Liver (tissue), 8 donors: ENCODE measurements at regions not wholly inside any gene's neighbourhood (a gene's known extent, or its start where the extent isn't known, plus 50 kb on each side); places are given as distances from the start of the nearest gene placed in this dataset.

Experiments used
- DNase-seq: peaks from one replicate; pipeline ENCODE4 v3.0.0-alpha.2; 2017; ENCODE audit warnings: low spot score
- H3K27ac ChIP-seq, 2 donors: one replicate each; pipeline ENCODE4 v1.7.0; 2013; ENCODE audit warnings: inconsistent platforms in 2 of 2, low read length in 2 of 2, control low read depth in 1 of 2, low read depth in 1 of 2, mild to moderate bottlenecking in 1 of 2
- H3K27me3 ChIP-seq, 4 donors: one replicate each; pipeline versions ENCODE4 v1.6.1 to v1.7.0; 2013; ENCODE audit warnings: low read length in 3 of 4, inconsistent platforms in 1 of 4, mild to moderate bottlenecking in 1 of 4, moderate library complexity in 1 of 4; ENCODE audit not compliant: control insufficient read depth in 4 of 4, insufficient read depth in 4 of 4
- H3K36me3 ChIP-seq, 4 donors: one replicate each; pipeline versions ENCODE4 v1.6.1 to v1.7.0; 2013; ENCODE audit warnings: low read length in 3 of 4, mild to moderate bottlenecking in 3 of 4, low read depth in 1 of 4, moderate library complexity in 1 of 4; ENCODE audit not compliant: control insufficient read depth in 4 of 4, insufficient read depth in 3 of 4
- H3K4me1 ChIP-seq, 4 donors: one replicate each; pipeline versions ENCODE4 v1.6.1 to v1.7.0; 2013; ENCODE audit warnings: low read length in 3 of 4, mild to moderate bottlenecking in 3 of 4, moderate library complexity in 1 of 4; ENCODE audit not compliant: control insufficient read depth in 4 of 4, insufficient read depth in 4 of 4
- H3K4me3 ChIP-seq, 3 donors: one replicate each; pipeline versions ENCODE4 v1.6.1 to v1.7.0; 2013; ENCODE audit warnings: low read length in 3 of 3, control low read depth in 1 of 3, low read depth in 1 of 3, mild to moderate bottlenecking in 1 of 3
- H3K9ac ChIP-seq, 2 donors: one replicate each; pipeline ENCODE4 v1.7.0; 2013; ENCODE audit warnings: low read length in 2 of 2, mild to moderate bottlenecking in 2 of 2, moderate library complexity in 2 of 2, control low read depth in 1 of 2, low read depth in 1 of 2
- H3K9me3 ChIP-seq, 4 donors: one replicate each; pipeline versions ENCODE4 v1.6.1 to v1.7.0; 2013; ENCODE audit warnings: low read length in 3 of 4; ENCODE audit not compliant: control insufficient read depth in 4 of 4
- EGR1 ChIP-seq, 2 donors: IDR thresholded peaks; 2 replicates each; pipeline ENCODE4 v1.6.1; 2016 to 2018; ENCODE audit warnings: antibody characterized with exemption in 2 of 2, low read depth in 2 of 2
- FOXA1 ChIP-seq: IDR thresholded peaks from 2 replicates; pipeline ENCODE4 v1.6.1; 2016; ENCODE audit warnings: antibody characterized with exemption
- FOXA2 ChIP-seq: IDR thresholded peaks from 2 replicates; pipeline ENCODE4 v1.6.1; 2016; ENCODE audit warnings: antibody characterized with exemption
- GABPA ChIP-seq, 2 donors: IDR thresholded peaks in 1 of 2; conservative IDR thresholded peaks in 1 of 2; 2 replicates each; pipeline ENCODE4 v1.6.1; 2016; ENCODE audit warnings: antibody characterized with exemption in 2 of 2, mild to moderate bottlenecking in 1 of 2, moderate library complexity in 1 of 2
- HNF4A ChIP-seq, 2 donors: conservative IDR thresholded peaks; 2 replicates each; pipeline ENCODE4 v1.6.1; 2016; ENCODE audit warnings: antibody characterized with exemption in 2 of 2, mild to moderate bottlenecking in 2 of 2
- HNF4G ChIP-seq: IDR thresholded peaks from 2 replicates; pipeline ENCODE4 v1.6.1; 2016; ENCODE audit warnings: antibody characterized with exemption
- JUND ChIP-seq, 2 donors: IDR thresholded peaks; 2 replicates each; pipeline ENCODE4 v1.6.1; 2016; ENCODE audit warnings: antibody characterized with exemption in 2 of 2
- NR2F2 ChIP-seq: IDR thresholded peaks from 2 replicates; pipeline ENCODE4 v1.6.1; 2016; ENCODE audit warnings: antibody characterized with exemption
- RAD21 ChIP-seq, 2 donors: IDR thresholded peaks; 2 replicates each; pipeline ENCODE4 v1.6.1; 2016; ENCODE audit warnings: antibody characterized with exemption in 2 of 2, mild to moderate bottlenecking in 2 of 2
- RXRA ChIP-seq, 2 donors: IDR thresholded peaks; 2 replicates each; pipeline ENCODE4 v1.6.1; 2017 to 2018; ENCODE audit warnings: antibody characterized with exemption in 2 of 2, mild to moderate bottlenecking in 1 of 2
- SP1 ChIP-seq: IDR thresholded peaks from 2 replicates; pipeline ENCODE4 v1.6.1; 2018; ENCODE audit warnings: antibody characterized with exemption, mild to moderate bottlenecking
- TAF1 ChIP-seq: conservative IDR thresholded peaks from 2 replicates; pipeline ENCODE4 v1.6.1; 2016; ENCODE audit warnings: antibody characterized with exemption, mild to moderate bottlenecking
- YY1 ChIP-seq: IDR thresholded peaks from 2 replicates; pipeline ENCODE4 v1.6.1; 2016; ENCODE audit warnings: antibody characterized with exemption, mild to moderate bottlenecking
- WGBS: extraction: QIAGEN DNeasy Blood & Tissue Kit; methylation state at CpG from one replicate; pipeline ENCODE4 v1.1.7; 2013; 5-methylcytosine and 5-hydroxymethylcytosine counted together
- TF ChIP-seq, protein P1 (sequence below): IDR thresholded peaks from 2 replicates; pipeline ENCODE4 v1.6.1; 2016; ENCODE audit warnings: antibody characterized with exemption, mild to moderate bottlenecking
- TF ChIP-seq, protein P2 (sequence below): fragments of 150-350 bp; IDR thresholded peaks from 2 replicates; pipeline ENCODE4 v1.5.1; 2017; ENCODE audit warnings: improper control_type of control experiment, low read depth, low read length; ENCODE audit not compliant: missing input control
- TF ChIP-seq, protein P3 (sequence below): IDR thresholded peaks from 2 replicates; pipeline ENCODE4 v1.6.1; 2016; ENCODE audit warnings: antibody characterized with exemption
- TF ChIP-seq, protein P4 (sequence below): IDR thresholded peaks from 2 replicates; pipeline ENCODE4 v1.6.1; 2016; ENCODE audit warnings: antibody characterized with exemption
- TF ChIP-seq, protein P5 (sequence below): IDR thresholded peaks from 2 replicates; pipeline ENCODE4 v1.6.1; 2016; ENCODE audit warnings: antibody characterized with exemption
- donor health status: healthy.
- donor health status: healthy.
- donor health status: healthy.
- donor health status: healthy.
- donor health status: healthy.

DNA sequence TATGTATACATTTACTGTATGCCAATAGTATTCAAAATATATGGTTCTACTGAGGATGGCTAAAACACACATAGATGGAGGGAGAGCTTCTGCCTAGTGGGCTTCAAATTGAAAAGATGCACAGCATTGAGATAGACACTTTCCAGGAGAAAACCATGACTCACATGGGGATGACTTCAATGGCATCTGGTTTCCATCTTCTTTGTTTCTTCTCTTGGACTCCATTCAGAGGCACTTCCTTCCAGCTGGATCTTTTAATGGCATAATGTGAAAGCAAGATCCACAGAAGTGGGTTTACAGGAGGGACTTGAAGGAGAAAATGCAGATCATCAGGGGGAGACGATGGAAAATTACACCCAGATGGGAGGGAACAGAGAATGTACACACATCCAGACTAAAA is 84.9 kb downstream of the ZNF365 start (continued):
- TF ChIP-seq, protein P1, sequence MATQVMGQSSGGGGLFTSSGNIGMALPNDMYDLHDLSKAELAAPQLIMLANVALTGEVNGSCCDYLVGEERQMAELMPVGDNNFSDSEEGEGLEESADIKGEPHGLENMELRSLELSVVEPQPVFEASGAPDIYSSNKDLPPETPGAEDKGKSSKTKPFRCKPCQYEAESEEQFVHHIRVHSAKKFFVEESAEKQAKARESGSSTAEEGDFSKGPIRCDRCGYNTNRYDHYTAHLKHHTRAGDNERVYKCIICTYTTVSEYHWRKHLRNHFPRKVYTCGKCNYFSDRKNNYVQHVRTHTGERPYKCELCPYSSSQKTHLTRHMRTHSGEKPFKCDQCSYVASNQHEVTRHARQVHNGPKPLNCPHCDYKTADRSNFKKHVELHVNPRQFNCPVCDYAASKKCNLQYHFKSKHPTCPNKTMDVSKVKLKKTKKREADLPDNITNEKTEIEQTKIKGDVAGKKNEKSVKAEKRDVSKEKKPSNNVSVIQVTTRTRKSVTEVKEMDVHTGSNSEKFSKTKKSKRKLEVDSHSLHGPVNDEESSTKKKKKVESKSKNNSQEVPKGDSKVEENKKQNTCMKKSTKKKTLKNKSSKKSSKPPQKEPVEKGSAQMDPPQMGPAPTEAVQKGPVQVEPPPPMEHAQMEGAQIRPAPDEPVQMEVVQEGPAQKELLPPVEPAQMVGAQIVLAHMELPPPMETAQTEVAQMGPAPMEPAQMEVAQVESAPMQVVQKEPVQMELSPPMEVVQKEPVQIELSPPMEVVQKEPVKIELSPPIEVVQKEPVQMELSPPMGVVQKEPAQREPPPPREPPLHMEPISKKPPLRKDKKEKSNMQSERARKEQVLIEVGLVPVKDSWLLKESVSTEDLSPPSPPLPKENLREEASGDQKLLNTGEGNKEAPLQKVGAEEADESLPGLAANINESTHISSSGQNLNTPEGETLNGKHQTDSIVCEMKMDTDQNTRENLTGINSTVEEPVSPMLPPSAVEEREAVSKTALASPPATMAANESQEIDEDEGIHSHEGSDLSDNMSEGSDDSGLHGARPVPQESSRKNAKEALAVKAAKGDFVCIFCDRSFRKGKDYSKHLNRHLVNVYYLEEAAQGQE, result no peak
- TF ChIP-seq FOXA1 (no peak), HNF4G (no peak)

DNA sequence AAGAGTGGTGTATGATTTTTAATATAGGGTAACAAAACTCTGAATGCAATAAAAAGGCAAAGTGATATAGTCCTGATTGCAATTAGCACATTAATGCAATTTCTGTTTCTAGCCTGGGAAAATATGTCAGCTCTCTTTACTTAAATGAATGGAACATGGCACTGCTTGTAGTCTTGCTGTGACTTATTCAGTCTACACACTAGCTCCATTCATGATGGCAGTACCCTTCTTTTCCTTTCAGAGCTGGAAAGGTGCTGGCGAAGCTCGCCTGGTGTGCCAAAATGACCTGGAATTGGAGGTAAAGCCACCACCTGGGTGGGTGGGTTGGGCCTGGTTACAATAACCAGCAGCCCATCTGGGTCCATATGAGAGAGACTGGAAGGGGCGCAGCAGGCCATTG is 85.3 kb downstream of the ZNF365 start:
- TF ChIP-seq FOXA2 (no peak), TAF1 (no peak), HNF4G (no peak), RAD21 (IDR thresholded peaks at IDR 0.05) (no peak), GABPA (IDR thresholded peaks at IDR 0.05 in 1 of 2, conservative IDR thresholded peaks at IDR 0.05 in 1 of 2) (no peak), HNF4A (conservative IDR thresholded peaks at IDR 0.05) (no peak), FOXA1 (no peak), EGR1 (IDR thresholded peaks at IDR 0.05; ENCODE audit: low read depth in 2 of 2) (no peak), RXRA (IDR thresholded peaks at IDR 0.05) (no peak), NR2F2 (no peak), JUND (IDR thresholded peaks at IDR 0.05) (no peak), SP1 (no peak), YY1 (no peak)
- TF ChIP-seq, protein P2, sequence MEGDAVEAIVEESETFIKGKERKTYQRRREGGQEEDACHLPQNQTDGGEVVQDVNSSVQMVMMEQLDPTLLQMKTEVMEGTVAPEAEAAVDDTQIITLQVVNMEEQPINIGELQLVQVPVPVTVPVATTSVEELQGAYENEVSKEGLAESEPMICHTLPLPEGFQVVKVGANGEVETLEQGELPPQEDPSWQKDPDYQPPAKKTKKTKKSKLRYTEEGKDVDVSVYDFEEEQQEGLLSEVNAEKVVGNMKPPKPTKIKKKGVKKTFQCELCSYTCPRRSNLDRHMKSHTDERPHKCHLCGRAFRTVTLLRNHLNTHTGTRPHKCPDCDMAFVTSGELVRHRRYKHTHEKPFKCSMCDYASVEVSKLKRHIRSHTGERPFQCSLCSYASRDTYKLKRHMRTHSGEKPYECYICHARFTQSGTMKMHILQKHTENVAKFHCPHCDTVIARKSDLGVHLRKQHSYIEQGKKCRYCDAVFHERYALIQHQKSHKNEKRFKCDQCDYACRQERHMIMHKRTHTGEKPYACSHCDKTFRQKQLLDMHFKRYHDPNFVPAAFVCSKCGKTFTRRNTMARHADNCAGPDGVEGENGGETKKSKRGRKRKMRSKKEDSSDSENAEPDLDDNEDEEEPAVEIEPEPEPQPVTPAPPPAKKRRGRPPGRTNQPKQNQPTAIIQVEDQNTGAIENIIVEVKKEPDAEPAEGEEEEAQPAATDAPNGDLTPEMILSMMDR, result no peak
- TF ChIP-seq, protein P3, sequence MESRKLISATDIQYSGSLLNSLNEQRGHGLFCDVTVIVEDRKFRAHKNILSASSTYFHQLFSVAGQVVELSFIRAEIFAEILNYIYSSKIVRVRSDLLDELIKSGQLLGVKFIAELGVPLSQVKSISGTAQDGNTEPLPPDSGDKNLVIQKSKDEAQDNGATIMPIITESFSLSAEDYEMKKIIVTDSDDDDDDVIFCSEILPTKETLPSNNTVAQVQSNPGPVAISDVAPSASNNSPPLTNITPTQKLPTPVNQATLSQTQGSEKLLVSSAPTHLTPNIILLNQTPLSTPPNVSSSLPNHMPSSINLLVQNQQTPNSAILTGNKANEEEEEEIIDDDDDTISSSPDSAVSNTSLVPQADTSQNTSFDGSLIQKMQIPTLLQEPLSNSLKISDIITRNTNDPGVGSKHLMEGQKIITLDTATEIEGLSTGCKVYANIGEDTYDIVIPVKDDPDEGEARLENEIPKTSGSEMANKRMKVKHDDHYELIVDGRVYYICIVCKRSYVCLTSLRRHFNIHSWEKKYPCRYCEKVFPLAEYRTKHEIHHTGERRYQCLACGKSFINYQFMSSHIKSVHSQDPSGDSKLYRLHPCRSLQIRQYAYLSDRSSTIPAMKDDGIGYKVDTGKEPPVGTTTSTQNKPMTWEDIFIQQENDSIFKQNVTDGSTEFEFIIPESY, result no peak
- TF ChIP-seq, protein P1, result no peak
- TF ChIP-seq, protein P4, sequence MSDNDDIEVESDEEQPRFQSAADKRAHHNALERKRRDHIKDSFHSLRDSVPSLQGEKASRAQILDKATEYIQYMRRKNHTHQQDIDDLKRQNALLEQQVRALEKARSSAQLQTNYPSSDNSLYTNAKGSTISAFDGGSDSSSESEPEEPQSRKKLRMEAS, result no peak
- TF ChIP-seq, protein P5, sequence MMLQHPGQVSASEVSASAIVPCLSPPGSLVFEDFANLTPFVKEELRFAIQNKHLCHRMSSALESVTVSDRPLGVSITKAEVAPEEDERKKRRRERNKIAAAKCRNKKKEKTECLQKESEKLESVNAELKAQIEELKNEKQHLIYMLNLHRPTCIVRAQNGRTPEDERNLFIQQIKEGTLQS, result no peak
- H3K4me3 ChIP-seq, result no peak overlapping the region
- no peak for DNase-seq
- no peaks in the 10 kb centered on the region for H3K36me3 ChIP-seq
- H3K9ac ChIP-seq, result no peak overlapping the region
- H3K4me1 ChIP-seq, result peaks cover 0 to 10% (median 4%) of the 10 kb centered on the region in 4 donors
- H3K27ac ChIP-seq, result no peak overlapping the region
- no peaks in the 10 kb centered on the region for H3K27me3 ChIP-seq
- H3K9me3 ChIP-seq, result peaks cover 0 to 2% (median 0%) of the 10 kb centered on the region in 4 donors
- WGBS, result 96% methylated on average over 3 of the region's 3 CpGs
